ENCODE measurements at regions not wholly inside any gene's neighbourhood (a gene's known extent, or its start where the extent isn't known, plus 50 kb on each side); places are given as distances from the start of the nearest gene placed in this dataset.

GRCh38 chr20:48194583-48194982 is 409.3 kb upstream of the SULF2 start:
- Histone ChIP-seq H4K20me1 (ENCODE audit: control insufficient read depth, insufficient read depth) (no peaks in the 10 kb centered on the region), H3K27ac (ENCODE audit: control insufficient read depth, insufficient read depth) (no peak overlapping the region), H3K36me3 (ENCODE audit: control insufficient read depth in 2 of 2, insufficient read depth in 2 of 2, low read length in 1 of 2) (no peaks in the 10 kb centered on the region), H3K4me1 (ENCODE audit: control insufficient read depth, insufficient read depth, low read length) (no peaks in the 10 kb centered on the region), H3K4me3 (no peak overlapping the region), H3K9me3 (replicated peaks; ENCODE audit: control insufficient read depth, insufficient read depth, low read length) (no peaks in the 10 kb centered on the region), H3K79me2 (ENCODE audit: control insufficient read depth, insufficient read depth, low read length) (no peaks in the 10 kb centered on the region), H3K27me3 (replicated peaks in 1 of 2; ENCODE audit: control insufficient read depth in 2 of 2, insufficient read depth in 2 of 2, low read length in 1 of 2) (no peaks in the 10 kb centered on the region; a peak in 1 of 4 replicates), H3K4me2 (ENCODE audit: control insufficient read depth, insufficient read depth) (no peak overlapping the region), H3K9ac (ENCODE audit: control insufficient read depth, insufficient read depth, low read length) (no peak overlapping the region), H2AFZ (ENCODE audit: control insufficient read depth, low read depth, low read length) (no peak overlapping the region)
- in situ Hi-C loops (cut with MboI) (no loop called here), intact Hi-C loops (cut with micrococcal nuclease; ENCODE audit: unreplicated experiment) (no loop called here)
- ChIA-PET SMC1A (ENCODE audit: uncharacterized antibody, unreplicated experiment) (no interaction called here), RAD21 (ENCODE audit: unreplicated experiment) (no interaction called here), CTCF (no interaction called here), POLR2A (no interaction called here)
- DNase-seq (ENCODE audit: low read depth, low spot score) (no peak), FAIRE-seq (no peak), ATAC-seq (no peak)
- WGBS (ENCODE audit: insufficient coverage, insufficient replicate concordance, low lambda C conversion rate, missing lambda C conversion rate): 41% methylated on average over 17 of the region's 17 CpGs
- no TSS peak for BruUV-seq (replicated peaks)
- TF ChIP-seq BMI1 (IDR thresholded peaks at IDR 0.05; ENCODE audit: borderline replicate concordance) (no peak), ATF7 (IDR thresholded peaks at IDR 0.05; ENCODE audit: low read depth) (no peak), SRF (IDR thresholded peaks at IDR 0.05; ENCODE audit: low read depth in 2 of 2, low read length in 2 of 2) (no peak), IKZF1 (conservative IDR thresholded peaks at IDR 0.05) (no peak), NKRF (conservative IDR thresholded peaks at IDR 0.05) (no peak), BACH1 (IDR thresholded peaks at IDR 0.05; ENCODE audit: borderline replicate concordance) (no peak), NRF1 (conservative IDR thresholded peaks at IDR 0.05; ENCODE audit: low read depth, low read length) (no peak), CHD2 (IDR thresholded peaks at IDR 0.05; ENCODE audit: borderline replicate concordance, low read depth, low read length) (no peak), PAX5 (IDR thresholded peaks at IDR 0.05; ENCODE audit: borderline replicate concordance, low read depth, low read length) (no peak), CHD4 (IDR thresholded peaks at IDR 0.05) (no peak), RBBP5 (conservative IDR thresholded peaks at IDR 0.05) (no peak), HDGF (IDR thresholded peaks at IDR 0.05) (no peak), RELB (IDR thresholded peaks at IDR 0.05; ENCODE audit: low read depth) (no peak), ZNF207 (IDR thresholded peaks at IDR 0.05; ENCODE audit: borderline replicate concordance) (no peak)
- TF ChIP-seq, protein P1, sequence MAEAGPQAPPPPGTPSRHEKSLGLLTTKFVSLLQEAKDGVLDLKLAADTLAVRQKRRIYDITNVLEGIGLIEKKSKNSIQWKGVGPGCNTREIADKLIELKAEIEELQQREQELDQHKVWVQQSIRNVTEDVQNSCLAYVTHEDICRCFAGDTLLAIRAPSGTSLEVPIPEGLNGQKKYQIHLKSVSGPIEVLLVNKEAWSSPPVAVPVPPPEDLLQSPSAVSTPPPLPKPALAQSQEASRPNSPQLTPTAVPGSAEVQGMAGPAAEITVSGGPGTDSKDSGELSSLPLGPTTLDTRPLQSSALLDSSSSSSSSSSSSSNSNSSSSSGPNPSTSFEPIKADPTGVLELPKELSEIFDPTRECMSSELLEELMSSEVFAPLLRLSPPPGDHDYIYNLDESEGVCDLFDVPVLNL (IDR thresholded peaks at IDR 0.05; ENCODE audit: low read depth, low read length): no peak
- TF ChIP-seq, protein P2, sequence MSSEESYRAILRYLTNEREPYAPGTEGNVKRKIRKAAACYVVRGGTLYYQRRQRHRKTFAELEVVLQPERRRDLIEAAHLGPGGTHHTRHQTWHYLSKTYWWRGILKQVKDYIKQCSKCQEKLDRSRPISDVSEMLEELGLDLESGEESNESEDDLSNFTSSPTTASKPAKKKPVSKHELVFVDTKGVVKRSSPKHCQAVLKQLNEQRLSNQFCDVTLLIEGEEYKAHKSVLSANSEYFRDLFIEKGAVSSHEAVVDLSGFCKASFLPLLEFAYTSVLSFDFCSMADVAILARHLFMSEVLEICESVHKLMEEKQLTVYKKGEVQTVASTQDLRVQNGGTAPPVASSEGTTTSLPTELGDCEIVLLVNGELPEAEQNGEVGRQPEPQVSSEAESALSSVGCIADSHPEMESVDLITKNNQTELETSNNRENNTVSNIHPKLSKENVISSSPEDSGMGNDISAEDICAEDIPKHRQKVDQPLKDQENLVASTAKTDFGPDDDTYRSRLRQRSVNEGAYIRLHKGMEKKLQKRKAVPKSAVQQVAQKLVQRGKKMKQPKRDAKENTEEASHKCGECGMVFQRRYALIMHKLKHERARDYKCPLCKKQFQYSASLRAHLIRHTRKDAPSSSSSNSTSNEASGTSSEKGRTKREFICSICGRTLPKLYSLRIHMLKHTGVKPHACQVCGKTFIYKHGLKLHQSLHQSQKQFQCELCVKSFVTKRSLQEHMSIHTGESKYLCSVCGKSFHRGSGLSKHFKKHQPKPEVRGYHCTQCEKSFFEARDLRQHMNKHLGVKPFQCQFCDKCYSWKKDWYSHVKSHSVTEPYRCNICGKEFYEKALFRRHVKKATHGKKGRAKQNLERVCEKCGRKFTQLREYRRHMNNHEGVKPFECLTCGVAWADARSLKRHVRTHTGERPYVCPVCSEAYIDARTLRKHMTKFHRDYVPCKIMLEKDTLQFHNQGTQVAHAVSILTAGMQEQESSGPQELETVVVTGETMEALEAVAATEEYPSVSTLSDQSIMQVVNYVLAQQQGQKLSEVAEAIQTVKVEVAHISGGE (CRISPR knock-in tag; IDR thresholded peaks at IDR 0.05): no peak
